WTC11 (cell line): ENCODE measurements at regions not wholly inside any gene's neighbourhood (a gene's known extent, or its start where the extent isn't known, plus 50 kb on each side); places are given as distances from the start of the nearest gene placed in this dataset.

ENCODE experiments used
- ATAC-seq: fragments of 200-7000 bp; cut with Tn5 transposase; 2 replicates; pipeline ENCODE4 v1.10.0; 2021; ENCODE audit warnings: mild to moderate bottlenecking, moderate library complexity
- CTCF ChIA-PET: fragments of 300-600 bp; sonication (Branson Sonifier 250); formaldehyde crosslinking; loops from one replicate; lab custom pipeline; 2021; ENCODE audit warnings: antibody characterized with exemption; lab: Charles Lee
- POLR2A ChIA-PET: fragments of 350-600 bp; sonication (Branson Sonifier 250); formaldehyde crosslinking; loops from one replicate; lab custom pipeline; 2021; ENCODE audit warnings: antibody characterized with exemption; lab: Charles Lee
- DNase-seq: peaks from one replicate; pipeline ENCODE4 v3.0.0; 2021; ENCODE audit warnings: low spot score
- H3K27ac Mint-ChIP-seq: 2 replicates; pipeline ENCODE4 v1.8.0; 2021; ENCODE audit warnings: mixed read lengths
- H3K27me3 Mint-ChIP-seq: 2 replicates; pipeline ENCODE4 v1.8.0; 2021; ENCODE audit warnings: low read depth, mild to moderate bottlenecking, moderate library complexity, mixed read lengths
- H3K36me3 Mint-ChIP-seq: 2 replicates; pipeline ENCODE4 v1.8.0; 2021; ENCODE audit warnings: mixed read lengths
- H3K4me1 Mint-ChIP-seq: 2 replicates; pipeline ENCODE4 v1.8.0; 2022; ENCODE audit warnings: mixed read lengths
- H3K4me3 Mint-ChIP-seq: 2 replicates; pipeline ENCODE4 v1.8.0; 2021; ENCODE audit warnings: mild to moderate bottlenecking, moderate library complexity, mixed read lengths
- H3K9me3 Mint-ChIP-seq: 2 replicates; pipeline ENCODE4 v1.8.0; 2021; ENCODE audit warnings: mixed read lengths
- ARID4B ChIP-seq: sonication (generic); formaldehyde crosslinking; IDR thresholded peaks from 2 replicates; pipeline ENCODE4 v1.8.0; 2023; ENCODE audit warnings: missing genetic modification reagents, mild to moderate bottlenecking, borderline replicate concordance
- ATF1 ChIP-seq: sonication (generic); formaldehyde crosslinking; IDR thresholded peaks from 2 replicates; pipeline ENCODE4 v1.8.1; 2023; ENCODE audit warnings: mild to moderate bottlenecking, moderate library complexity, missing genetic modification reagents
- ATF2 ChIP-seq: sonication (generic); formaldehyde crosslinking; IDR thresholded peaks from 2 replicates; pipeline ENCODE4 v1.8.1; 2022; ENCODE audit warnings: low read depth, missing genetic modification reagents, borderline replicate concordance
- ATF6 ChIP-seq: sonication (generic); formaldehyde crosslinking; IDR thresholded peaks from 2 replicates; pipeline ENCODE4 v1.8.1; 2023; ENCODE audit warnings: mild to moderate bottlenecking, missing genetic modification reagents
- CBFB ChIP-seq: sonication (generic); formaldehyde crosslinking; IDR thresholded peaks from 2 replicates; pipeline ENCODE4 v1.8.1; 2022; ENCODE audit warnings: mild to moderate bottlenecking, low read depth, missing genetic modification reagents
- CREB1 ChIP-seq: sonication (generic); formaldehyde crosslinking; IDR thresholded peaks from 2 replicates; pipeline ENCODE4 v1.8.0; 2023; ENCODE audit warnings: mild to moderate bottlenecking, missing genetic modification reagents
- ETV6 ChIP-seq: sonication (generic); formaldehyde crosslinking; IDR thresholded peaks from 2 replicates; pipeline ENCODE4 v1.8.1; 2022; ENCODE audit warnings: mild to moderate bottlenecking, missing genetic modification reagents
- FOXJ3 ChIP-seq: sonication (generic); formaldehyde crosslinking; IDR thresholded peaks from 2 replicates; pipeline ENCODE4 v1.9.0; 2021; ENCODE audit warnings: missing genetic modification reagents, mild to moderate bottlenecking, borderline replicate concordance
- FOXK1 ChIP-seq: sonication (generic); formaldehyde crosslinking; IDR thresholded peaks from 2 replicates; pipeline ENCODE4 v1.8.0; 2022; ENCODE audit warnings: mild to moderate bottlenecking, moderate library complexity, missing genetic modification reagents
- HMGA2 ChIP-seq: fragments of 250-450 bp; sonication (Bioruptor Pico); IDR thresholded peaks from 2 replicates; pipeline ENCODE4 v1.4.0; 2021; ENCODE audit warnings: mild to moderate bottlenecking, moderate library complexity
- MYBL2 ChIP-seq: sonication (generic); formaldehyde crosslinking; IDR thresholded peaks from 2 replicates; pipeline ENCODE4 v1.8.1; 2023; ENCODE audit warnings: mild to moderate bottlenecking, moderate library complexity, missing genetic modification reagents
- NR2C2 ChIP-seq: sonication (generic); formaldehyde crosslinking; IDR thresholded peaks from 2 replicates; pipeline ENCODE4 v1.8.0; 2022; ENCODE audit warnings: mild to moderate bottlenecking, missing genetic modification reagents
- OVOL2 ChIP-seq: fragments of 250-450 bp; sonication (Bioruptor Pico); IDR thresholded peaks from 2 replicates; pipeline ENCODE4 v1.9.0; 2021; ENCODE audit warnings: mild to moderate bottlenecking, borderline replicate concordance
- PRDM15 ChIP-seq: sonication (generic); formaldehyde crosslinking; IDR thresholded peaks from 2 replicates; pipeline ENCODE4 v1.8.0; 2022; ENCODE audit warnings: missing genetic modification reagents
- RORB ChIP-seq: fragments of 250-450 bp; sonication (Bioruptor Pico); IDR thresholded peaks from 2 replicates; pipeline ENCODE4 v1.9.0; 2021; ENCODE audit warnings: mild to moderate bottlenecking
- SMAD4 ChIP-seq: sonication (generic); formaldehyde crosslinking; IDR thresholded peaks from 2 replicates; pipeline ENCODE4 v1.8.0; 2022; ENCODE audit warnings: mild to moderate bottlenecking, missing genetic modification reagents
- STAT6 ChIP-seq: sonication (generic); formaldehyde crosslinking; conservative IDR thresholded peaks from 2 replicates; pipeline ENCODE4 v1.8.1; 2023; ENCODE audit warnings: mild to moderate bottlenecking, low read depth, missing genetic modification reagents, moderate library complexity
- TEAD1 ChIP-seq: sonication (generic); formaldehyde crosslinking; IDR thresholded peaks from 2 replicates; pipeline ENCODE4 v1.8.0; 2022; ENCODE audit warnings: mild to moderate bottlenecking, missing genetic modification reagents
- ZNF121 ChIP-seq: sonication (generic); formaldehyde crosslinking; IDR thresholded peaks from 2 replicates; pipeline ENCODE4 v1.8.0; 2023; ENCODE audit warnings: missing genetic modification reagents
- ZNF219 ChIP-seq: sonication (generic); formaldehyde crosslinking; IDR thresholded peaks from 2 replicates; pipeline ENCODE4 v1.8.0; 2023; ENCODE audit warnings: missing genetic modification reagents, mild to moderate bottlenecking, borderline replicate concordance

- H3K27ac Mint-ChIP-seq = no peak overlapping the region
- ATAC-seq (no peak), DNase-seq (no peak)
- no peak overlapping the region for H3K4me3 Mint-ChIP-seq
- H3K36me3 Mint-ChIP-seq = peaks cover 6% of the 10 kb centered on the region
- POLR2A ChIA-PET = no interaction called here
- CTCF ChIA-PET = no interaction called here
- no peaks in the 10 kb centered on the region for H3K27me3 Mint-ChIP-seq
- peaks cover 8% of the 10 kb centered on the region for H3K4me1 Mint-ChIP-seq
- H3K9me3 Mint-ChIP-seq = peaks cover 9% of the 10 kb centered on the region
- TF ChIP-seq MYBL2 (CRISPR knock-in tag) = no peak
- TF ChIP-seq FOXK1 (CRISPR knock-in tag) = no peak
- TF ChIP-seq OVOL2 (CRISPR knock-in tag) = no peak
- TF ChIP-seq STAT6 (CRISPR knock-in tag) = no peak
- TF ChIP-seq ARID4B (CRISPR knock-in tag) = no peak
- no peak for TF ChIP-seq ZNF121 (CRISPR knock-in tag)
- no peak for TF ChIP-seq CBFB (CRISPR knock-in tag)
- no peak for TF ChIP-seq ATF6 (CRISPR knock-in tag)
- no peak for TF ChIP-seq FOXJ3 (CRISPR knock-in tag)
- no peak for TF ChIP-seq PRDM15 (CRISPR knock-in tag)
- no peak for TF ChIP-seq ATF2 (CRISPR knock-in tag)
- no peak for TF ChIP-seq RORB (CRISPR knock-in tag)
- TF ChIP-seq ZNF219 (CRISPR knock-in tag) = no peak
- no peak for TF ChIP-seq TEAD1
- no peak for TF ChIP-seq NR2C2
- TF ChIP-seq ETV6 = no peak
- TF ChIP-seq SMAD4 (CRISPR knock-in tag) = no peak
- no peak for TF ChIP-seq ATF1 (CRISPR knock-in tag)
- no peak for TF ChIP-seq CREB1 (CRISPR knock-in tag)
- no peak for TF ChIP-seq HMGA2 (CRISPR knock-in tag)
Measured at GRCh38 chr1:106722466-106722865, 334.0 kb upstream of the PRMT6 start.
